Progenitor cell of endocrine pancreas (in vitro differentiated cells): ENCODE measurements at regions not wholly inside any gene's neighbourhood (a gene's known extent, or its start where the extent isn't known, plus 50 kb on each side); places are given as distances from the start of the nearest gene placed in this dataset.

Experiments
- DNase-seq: peaks from one replicate; pipeline ENCODE4 v3.0.0; 2021; ENCODE audit warnings: low spot score; ENCODE audit not compliant: unreplicated experiment
- H3K27ac Mint-ChIP-seq: 2 replicates; pipeline ENCODE4 v1.8.0; 2021; ENCODE audit warnings: mild to moderate bottlenecking, moderate library complexity, mixed read lengths
- H3K27me3 Mint-ChIP-seq: 2 replicates; pipeline ENCODE4 v1.8.0; 2021; ENCODE audit warnings: mixed read lengths
- H3K36me3 Mint-ChIP-seq: 2 replicates; pipeline ENCODE4 v1.8.0; 2022; ENCODE audit warnings: mixed read lengths; ENCODE audit not compliant: insufficient read depth
- H3K4me1 Mint-ChIP-seq: 2 replicates; pipeline ENCODE4 v1.8.0; 2021; ENCODE audit warnings: low read depth, mixed read lengths
- H3K4me3 Mint-ChIP-seq: 2 replicates; pipeline ENCODE4 v1.8.0; 2021; ENCODE audit warnings: low read depth, mild to moderate bottlenecking, moderate library complexity, mixed read lengths
- H3K9me3 Mint-ChIP-seq: 2 replicates; pipeline ENCODE4 v1.8.0; 2021; ENCODE audit warnings: low read depth, mixed read lengths
- TF ChIP-seq, protein P1 (sequence below): fragments of 200-600 bp; sonication (generic); IDR thresholded peaks from one replicate; pipeline ENCODE4 v1.5.0; 2021; ENCODE audit warnings: antibody characterized with exemption, mild to moderate bottlenecking; ENCODE audit not compliant: unreplicated experiment

DNA sequence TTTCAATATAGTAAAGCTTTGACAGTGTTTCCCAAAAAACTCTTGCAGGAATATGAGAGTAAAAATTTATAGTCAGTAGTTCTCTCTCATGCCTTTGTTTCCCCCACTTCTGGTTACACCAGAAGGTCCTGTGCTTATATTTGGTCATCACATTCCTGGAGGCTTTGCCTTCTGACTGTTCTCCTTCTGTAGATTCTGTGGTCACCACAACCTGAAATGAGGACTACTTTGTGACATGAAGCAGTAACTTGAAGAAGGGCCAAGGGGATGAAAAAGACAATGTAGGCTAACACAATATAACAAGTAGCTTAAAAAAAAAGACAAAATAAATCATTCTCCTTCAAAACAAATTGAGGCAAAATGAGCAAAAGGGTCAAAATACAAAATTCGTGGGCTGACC is 366.2 kb upstream of the NR3C2 start:
- Mint-ChIP-seq H3K4me3 (no peak overlapping the region), H3K27me3 (no peaks in the 10 kb centered on the region), H3K9me3 (peaks cover 3% of the 10 kb centered on the region), H3K36me3 (no peaks in the 10 kb centered on the region), H3K4me1 (no peaks in the 10 kb centered on the region), H3K27ac (no peak overlapping the region)
- TF ChIP-seq, protein P1, sequence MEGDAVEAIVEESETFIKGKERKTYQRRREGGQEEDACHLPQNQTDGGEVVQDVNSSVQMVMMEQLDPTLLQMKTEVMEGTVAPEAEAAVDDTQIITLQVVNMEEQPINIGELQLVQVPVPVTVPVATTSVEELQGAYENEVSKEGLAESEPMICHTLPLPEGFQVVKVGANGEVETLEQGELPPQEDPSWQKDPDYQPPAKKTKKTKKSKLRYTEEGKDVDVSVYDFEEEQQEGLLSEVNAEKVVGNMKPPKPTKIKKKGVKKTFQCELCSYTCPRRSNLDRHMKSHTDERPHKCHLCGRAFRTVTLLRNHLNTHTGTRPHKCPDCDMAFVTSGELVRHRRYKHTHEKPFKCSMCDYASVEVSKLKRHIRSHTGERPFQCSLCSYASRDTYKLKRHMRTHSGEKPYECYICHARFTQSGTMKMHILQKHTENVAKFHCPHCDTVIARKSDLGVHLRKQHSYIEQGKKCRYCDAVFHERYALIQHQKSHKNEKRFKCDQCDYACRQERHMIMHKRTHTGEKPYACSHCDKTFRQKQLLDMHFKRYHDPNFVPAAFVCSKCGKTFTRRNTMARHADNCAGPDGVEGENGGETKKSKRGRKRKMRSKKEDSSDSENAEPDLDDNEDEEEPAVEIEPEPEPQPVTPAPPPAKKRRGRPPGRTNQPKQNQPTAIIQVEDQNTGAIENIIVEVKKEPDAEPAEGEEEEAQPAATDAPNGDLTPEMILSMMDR = no peak
- DNase-seq = no peak

DNA sequence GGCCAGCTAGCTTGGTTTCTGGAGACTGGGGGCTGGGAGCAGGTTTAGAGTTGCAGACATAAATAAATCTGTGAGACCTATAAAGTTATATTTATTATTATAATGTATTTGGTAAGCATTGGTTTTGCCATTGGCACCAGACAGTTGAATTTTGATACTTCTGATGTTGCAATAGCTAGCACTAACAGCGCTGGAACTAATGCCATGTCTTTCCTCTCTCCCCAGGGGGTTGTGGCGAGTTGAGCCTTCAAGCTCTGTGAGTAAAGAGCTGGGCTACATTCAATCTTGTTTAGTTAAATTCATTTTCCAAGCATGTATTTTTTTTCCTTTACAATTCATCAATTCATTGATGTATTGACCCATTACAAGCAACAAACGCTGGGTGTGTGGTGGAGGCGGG is 358.7 kb upstream of the NR3C2 start:
- H3K36me3 Mint-ChIP-seq = no peaks in the 10 kb centered on the region
- H3K27ac Mint-ChIP-seq = no peak overlapping the region
- no peak for DNase-seq
- H3K27me3 Mint-ChIP-seq = no peaks in the 10 kb centered on the region
- no peaks in the 10 kb centered on the region for H3K4me1 Mint-ChIP-seq
- no peak overlapping the region for H3K4me3 Mint-ChIP-seq
- TF ChIP-seq, protein P1 = no peak
- peaks cover 2% of the 10 kb centered on the region for H3K9me3 Mint-ChIP-seq

DNA sequence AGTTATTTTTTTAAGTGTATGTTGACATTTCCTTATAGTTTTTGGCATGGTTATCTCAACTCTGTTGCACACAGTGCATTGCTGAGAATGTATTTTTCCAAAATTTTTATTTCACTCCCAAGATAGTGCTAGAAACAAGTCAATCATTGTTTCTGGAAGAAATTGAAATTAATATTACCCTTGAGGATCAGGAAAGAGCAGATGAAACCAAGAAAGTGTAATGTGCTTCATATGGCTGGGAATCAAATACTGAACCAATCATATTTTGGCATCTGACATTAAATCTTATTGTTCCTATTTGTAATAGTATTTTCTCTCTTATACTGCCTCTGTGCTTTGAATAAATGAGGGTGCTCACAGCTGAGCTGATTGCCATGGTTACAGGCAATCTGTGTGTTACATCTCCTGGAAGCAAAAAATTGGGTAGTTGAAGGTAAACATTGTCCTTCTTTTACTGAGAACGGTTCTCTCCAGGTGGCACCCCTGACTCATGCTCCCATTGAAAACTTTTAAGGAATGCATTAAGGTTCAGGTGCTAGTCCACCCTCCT is 358.2 kb upstream of the NR3C2 start:
- TF ChIP-seq, protein P1 = no peak
- Mint-ChIP-seq H3K4me3 (no peak overlapping the region), H3K36me3 (no peaks in the 10 kb centered on the region), H3K9me3 (no peaks in the 10 kb centered on the region), H3K4me1 (peaks cover 3% of the 10 kb centered on the region), H3K27me3 (no peaks in the 10 kb centered on the region), H3K27ac (no peak overlapping the region)
- no peak for DNase-seq

DNA sequence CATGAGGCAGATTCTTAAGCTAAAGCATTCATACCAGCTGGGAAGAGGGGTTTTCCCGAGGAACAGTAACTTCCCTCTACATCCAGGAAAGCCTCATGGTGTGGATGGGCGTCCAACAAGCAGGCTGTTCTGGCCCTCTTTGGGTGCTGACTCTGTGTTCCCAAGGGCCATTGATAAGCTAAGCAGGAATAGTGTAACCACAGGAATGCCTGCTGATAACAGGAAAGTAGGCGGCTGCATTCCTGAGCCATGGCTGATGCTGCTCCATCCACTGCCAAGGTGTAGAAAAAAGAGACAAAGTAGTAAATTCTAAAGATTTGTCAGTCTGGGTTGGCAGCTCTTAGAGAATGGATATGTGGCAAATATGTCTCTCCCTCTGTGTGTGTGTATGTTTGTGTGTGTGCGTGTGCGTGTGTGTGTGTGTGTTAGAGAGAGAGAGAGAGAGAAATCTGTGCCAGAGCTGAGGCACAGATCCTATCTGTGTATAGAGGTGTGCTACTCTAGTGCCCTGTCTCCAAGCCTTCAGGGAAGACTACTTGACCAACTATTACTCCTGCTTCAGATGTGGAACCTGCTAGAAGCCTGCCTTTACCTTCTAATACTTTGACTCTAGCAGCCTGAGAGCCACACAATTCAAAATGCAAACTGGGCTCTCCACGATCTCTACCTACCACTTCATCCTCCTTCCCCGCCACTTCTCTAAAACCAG is 353.1 kb upstream of the NR3C2 start:
- no peaks in the 10 kb centered on the region for H3K36me3 Mint-ChIP-seq
- no peak overlapping the region for H3K4me3 Mint-ChIP-seq
- no peaks in the 10 kb centered on the region for H3K27me3 Mint-ChIP-seq
- H3K4me1 Mint-ChIP-seq = peaks cover 14% of the 10 kb centered on the region
- peak; percentile 10 for DNase-seq
- H3K27ac Mint-ChIP-seq = peak overlapping the region; percentile 67
- TF ChIP-seq, protein P1 = no peak
- no peaks in the 10 kb centered on the region for H3K9me3 Mint-ChIP-seq

DNA sequence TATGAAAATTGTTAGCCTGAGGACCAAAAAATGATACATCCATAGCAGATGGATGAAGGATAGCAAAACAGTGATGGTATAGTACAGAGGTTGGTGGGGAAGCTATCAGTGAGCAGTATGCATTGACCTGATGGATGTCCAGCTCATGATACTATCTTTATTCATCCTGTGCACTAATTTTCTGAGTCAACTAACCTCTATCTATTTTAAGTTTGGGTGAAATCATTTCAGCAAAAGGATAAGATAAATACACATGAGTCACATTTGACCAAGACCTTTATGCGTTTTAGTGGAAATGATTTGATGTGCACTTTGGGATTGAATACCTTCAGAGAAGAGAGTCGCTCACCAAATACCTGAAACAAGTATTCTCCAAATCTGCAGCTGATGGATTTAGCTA is 351.0 kb upstream of the NR3C2 start:
- TF ChIP-seq, protein P1 = no peak
- no peak overlapping the region for H3K4me3 Mint-ChIP-seq
- H3K9me3 Mint-ChIP-seq = no peaks in the 10 kb centered on the region
- H3K27ac Mint-ChIP-seq = no peak overlapping the region
- H3K27me3 Mint-ChIP-seq = no peaks in the 10 kb centered on the region
- H3K4me1 Mint-ChIP-seq = peaks cover 14% of the 10 kb centered on the region
- DNase-seq = no peak
- no peaks in the 10 kb centered on the region for H3K36me3 Mint-ChIP-seq
